NCI-H2196 (cell line): ENCODE measurements at regions not wholly inside any gene's neighbourhood (a gene's known extent, or its start where the extent isn't known, plus 50 kb on each side); places are given as distances from the start of the nearest gene placed in this dataset.
"Not testable (repeated sequence)": the region's sequence is repeated elsewhere in the genome, so short reads cannot be mapped to it uniquely, and the experiment has no call there.

Experiments
- DNase-seq: peaks from one replicate; lab custom pipeline; 2025; ENCODE audit not compliant: unreplicated experiment; lab: John Stamatoyannopoulos, UW

- no peak for DNase-seq
Observed at GRCh38 chr6:6474170-6474920, 114.2 kb upstream of the LY86 start.

GRCh38 chr6:6479785-6480184, 108.7 kb upstream of the LY86 start:
- no peak for DNase-seq

- no peak for DNase-seq
Observed at GRCh38 chr6:6482256-6482655, 106.3 kb upstream of the LY86 start.

GRCh38 chr6:6483168-6483567, 105.4 kb upstream of the LY86 start:
- no peak for DNase-seq

GRCh38 chr6:6483733-6484132, 104.8 kb upstream of the LY86 start:
- no peak for DNase-seq

- DNase-seq = no peak
Observed at GRCh38 chr6:6484681-6485080, 103.8 kb upstream of the LY86 start.

GRCh38 chr6:6486595-6486994, 101.9 kb upstream of the LY86 start:
- DNase-seq = no peak

GRCh38 chr6:6491761-6492160, 96.8 kb upstream of the LY86 start:
- DNase-seq = no peak

GRCh38 chr6:6492675-6493074, 95.8 kb upstream of the LY86 start:
- DNase-seq = no peak

GRCh38 chr6:6494139-6494538, 94.4 kb upstream of the LY86 start:
- not testable (repeated sequence) for DNase-seq

GRCh38 chr6:6494677-6495076, 93.8 kb upstream of the LY86 start:
- DNase-seq = peak; percentile 1

GRCh38 chr6:6495851-6496250, 92.7 kb upstream of the LY86 start:
- no peak for DNase-seq

- DNase-seq = no peak
Observed at GRCh38 chr6:6497541-6497940, 91.0 kb upstream of the LY86 start.

GRCh38 chr6:6497976-6498375, 90.5 kb upstream of the LY86 start:
- DNase-seq = no peak

GRCh38 chr6:6503191-6503590, 85.3 kb upstream of the LY86 start:
- DNase-seq = no peak

GRCh38 chr6:6505111-6505510, 83.4 kb upstream of the LY86 start:
- no peak for DNase-seq

GRCh38 chr6:6508643-6509042, 79.9 kb upstream of the LY86 start:
- DNase-seq = no peak

GRCh38 chr6:6509284-6509683, 79.2 kb upstream of the LY86 start:
- DNase-seq = no peak

- no peak for DNase-seq
Observed at GRCh38 chr6:6512711-6513110, 75.8 kb upstream of the LY86 start.

GRCh38 chr6:6515691-6516607, 72.6 kb upstream of the LY86 start:
- no peak for DNase-seq

GRCh38 chr6:6516666-6517458, 71.7 kb upstream of the LY86 start:
- DNase-seq = no peak
